GM10248 (cell line): ENCODE measurements at regions not wholly inside any gene's neighbourhood (a gene's known extent, or its start where the extent isn't known, plus 50 kb on each side); places are given as distances from the start of the nearest gene placed in this dataset.

Experiments
- CTCF ChIA-PET: fragments of 300-600 bp; sonication (Branson Sonifier 250); formaldehyde crosslinking; extraction: SDS; loops from one replicate; lab custom pipeline; 2021; ENCODE audit warnings: antibody characterized with exemption; lab: Yijun Ruan, JAX
- POLR2A ChIA-PET: fragments of 350-650 bp; sonication (Branson Sonifier 250); formaldehyde crosslinking; extraction: SDS; loops from one replicate; lab custom pipeline; 2020; ENCODE audit warnings: antibody characterized with exemption; lab: Yijun Ruan, JAX
- DNase-seq: peaks from one replicate; pipeline ENCODE4 v3.0.0; 2012; ENCODE audit errors: extremely low spot score
- CTCF ChIP-seq: IDR thresholded peaks from 2 replicates; pipeline ENCODE4 v1.5.1; 2012; ENCODE audit warnings: mild to moderate bottlenecking, low read depth; ENCODE audit errors: extremely low read depth, missing control alignments, control extremely low read depth

DNA sequence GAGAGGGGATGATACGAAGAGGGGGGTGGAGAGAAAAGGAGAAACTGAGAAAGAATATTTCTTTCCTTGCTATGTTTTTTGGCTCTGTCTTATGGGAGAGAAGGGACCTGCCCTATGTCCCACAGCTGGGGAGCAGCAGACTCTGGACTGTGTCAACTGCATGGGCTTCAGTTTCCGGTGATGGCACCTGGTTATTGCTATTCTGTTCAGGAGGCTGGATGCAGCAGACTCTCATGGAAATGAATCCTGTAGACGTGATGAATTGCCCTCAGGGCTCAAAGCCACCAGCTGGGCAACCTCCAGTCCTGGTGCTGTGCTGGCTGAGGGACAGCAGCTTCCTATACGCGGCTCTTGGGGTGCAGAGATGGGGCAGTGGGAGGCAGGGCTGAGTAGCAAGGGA, 121.2 kb downstream of the HAPSTR1 start:
- CTCF ChIA-PET: no interaction called here
- no peak for TF ChIP-seq CTCF
- DNase-seq: no peak
- POLR2A ChIA-PET: no interaction called here

DNA sequence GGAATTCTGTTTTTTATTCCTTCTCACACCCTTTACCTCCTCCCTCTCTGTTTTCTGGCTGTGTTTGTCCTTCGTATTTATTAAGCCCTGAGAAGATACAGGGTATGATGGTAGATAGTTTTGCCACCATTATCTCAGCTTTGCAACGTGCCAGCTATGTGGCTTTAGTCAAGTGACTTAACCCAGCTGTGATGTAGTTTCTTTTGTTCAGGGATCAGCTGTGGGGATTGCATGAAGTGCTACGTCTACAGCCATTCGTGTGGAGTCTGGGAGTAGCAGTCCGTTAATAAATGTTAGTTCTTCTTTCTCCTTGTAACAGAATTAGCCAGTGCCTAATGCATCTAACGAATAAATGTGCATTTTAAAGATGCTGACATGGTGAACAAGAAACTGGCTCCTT, 128.4 kb downstream of the HAPSTR1 start:
- CTCF ChIA-PET: no interaction called here
- no peak for TF ChIP-seq CTCF
- no peak for DNase-seq
- POLR2A ChIA-PET: no interaction called here

DNA sequence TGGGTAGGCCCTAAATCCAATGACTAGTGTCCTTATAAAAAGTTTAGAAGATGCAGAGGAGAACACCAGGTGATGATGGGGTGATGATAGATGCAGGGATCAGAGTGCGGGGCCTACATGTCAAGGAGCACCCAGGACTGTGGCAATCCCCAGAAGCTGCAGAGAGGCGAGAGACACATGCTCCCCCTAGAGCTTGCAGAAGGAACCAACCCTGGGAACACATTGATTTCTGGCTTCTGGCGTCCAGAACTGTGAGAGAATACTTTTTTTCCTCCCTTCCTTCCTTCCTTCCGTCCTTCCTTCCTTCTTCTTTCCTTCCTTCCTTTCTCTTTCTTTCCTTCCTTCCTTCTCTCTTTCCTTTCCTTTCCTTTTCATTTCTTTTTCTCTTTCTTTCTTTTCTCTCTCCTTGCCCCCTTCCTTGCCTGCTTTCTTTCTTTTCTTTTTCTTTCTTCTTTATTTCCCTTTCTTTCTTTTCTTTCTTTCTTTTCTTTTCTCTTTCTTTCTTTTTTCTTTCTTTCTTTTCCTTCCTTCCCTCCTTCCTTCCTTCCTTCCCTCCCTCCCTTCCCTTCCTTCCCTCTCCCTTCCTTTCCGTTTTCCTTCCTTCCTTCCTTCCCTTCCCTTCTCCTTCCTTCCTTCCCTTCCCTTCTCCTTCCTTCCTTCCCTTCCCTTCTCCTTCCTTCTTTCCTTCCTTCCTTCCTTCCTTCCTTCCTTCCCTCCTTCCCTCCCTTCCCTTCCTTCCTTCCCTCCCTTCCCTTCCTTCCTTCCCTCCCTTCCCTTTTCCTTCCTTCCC, 134.3 kb downstream of the HAPSTR1 start:
- DNase-seq: peak; percentile 30

DNA sequence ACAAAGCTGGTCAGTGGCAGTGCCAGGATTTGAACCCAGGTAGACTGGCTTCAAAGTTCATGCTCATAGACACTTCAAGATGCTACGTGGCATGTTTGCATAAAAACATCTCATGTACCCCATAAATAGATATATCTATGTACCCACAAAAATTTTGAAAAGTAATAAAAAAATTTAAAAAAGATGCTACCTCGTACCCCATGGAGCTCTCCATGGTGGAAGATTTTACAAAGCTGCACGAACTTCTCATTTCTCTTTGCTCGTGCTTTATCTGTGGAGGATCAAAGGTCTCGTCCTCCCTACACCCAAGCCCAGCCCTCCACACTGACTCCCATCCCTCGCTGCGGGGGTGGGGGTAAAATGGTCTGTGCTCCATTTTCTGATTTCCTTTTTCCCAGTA, 135.5 kb downstream of the HAPSTR1 start:
- CTCF ChIA-PET: no interaction called here
- TF ChIP-seq CTCF: no peak
- POLR2A ChIA-PET: no interaction called here
- no peak for DNase-seq

More for the DNA sequence above, 134.3 kb downstream of the HAPSTR1 start:
- ChIA-PET CTCF (no interaction called here), POLR2A (no interaction called here)
- peak; percentile 24 for TF ChIP-seq CTCF

- POLR2A ChIA-PET: no interaction called here
Observed at GRCh38 chr16:9231039-9231438, 139.6 kb downstream of the HAPSTR1 start.

DNA sequence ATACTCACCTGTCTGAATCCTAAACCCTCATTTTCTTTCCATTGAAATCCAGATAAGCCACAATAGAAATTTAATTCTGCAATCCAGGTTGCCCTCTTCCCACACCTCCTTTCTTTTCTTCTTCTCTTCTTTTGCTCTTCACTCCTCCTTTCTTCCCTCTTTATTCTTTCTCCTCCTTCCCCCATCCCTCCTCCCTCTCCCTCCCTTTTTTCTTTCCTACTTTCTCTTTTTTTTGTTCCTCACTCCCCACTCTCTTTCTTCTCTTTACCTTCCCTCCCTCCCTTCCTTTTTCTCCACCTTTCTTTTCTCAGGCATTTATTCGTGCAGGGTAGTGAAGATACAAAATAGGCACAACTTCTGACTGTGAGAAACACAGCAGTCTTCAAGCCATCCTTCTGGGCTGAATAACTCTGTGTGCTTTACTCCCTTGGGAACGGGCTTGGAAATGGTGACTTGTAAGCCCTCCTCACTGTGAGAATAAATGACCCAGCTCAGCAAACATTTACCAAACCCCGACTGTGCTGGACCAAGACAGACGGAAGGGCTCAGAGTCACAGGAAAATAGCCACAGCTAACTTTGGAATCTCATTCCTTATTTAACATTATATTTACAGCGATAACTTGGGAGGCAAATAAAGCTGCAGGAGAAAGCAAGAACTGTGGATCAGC, 140.8 kb downstream of the HAPSTR1 start:
- ChIA-PET POLR2A (no interaction called here), CTCF (no interaction called here)
- TF ChIP-seq CTCF: no peak

More at GRCh38 chr16:9231039-9231438, 139.6 kb downstream of the HAPSTR1 start:
- DNase-seq: no peak
- no peak for TF ChIP-seq CTCF
- CTCF ChIA-PET: no interaction called here

More for the DNA sequence above, 140.8 kb downstream of the HAPSTR1 start:
- DNase-seq: no peak
